ENCODE measurements at regions not wholly inside any gene's neighbourhood (a gene's known extent, or its start where the extent isn't known, plus 50 kb on each side); places are given as distances from the start of the nearest gene placed in this dataset.

DNA sequence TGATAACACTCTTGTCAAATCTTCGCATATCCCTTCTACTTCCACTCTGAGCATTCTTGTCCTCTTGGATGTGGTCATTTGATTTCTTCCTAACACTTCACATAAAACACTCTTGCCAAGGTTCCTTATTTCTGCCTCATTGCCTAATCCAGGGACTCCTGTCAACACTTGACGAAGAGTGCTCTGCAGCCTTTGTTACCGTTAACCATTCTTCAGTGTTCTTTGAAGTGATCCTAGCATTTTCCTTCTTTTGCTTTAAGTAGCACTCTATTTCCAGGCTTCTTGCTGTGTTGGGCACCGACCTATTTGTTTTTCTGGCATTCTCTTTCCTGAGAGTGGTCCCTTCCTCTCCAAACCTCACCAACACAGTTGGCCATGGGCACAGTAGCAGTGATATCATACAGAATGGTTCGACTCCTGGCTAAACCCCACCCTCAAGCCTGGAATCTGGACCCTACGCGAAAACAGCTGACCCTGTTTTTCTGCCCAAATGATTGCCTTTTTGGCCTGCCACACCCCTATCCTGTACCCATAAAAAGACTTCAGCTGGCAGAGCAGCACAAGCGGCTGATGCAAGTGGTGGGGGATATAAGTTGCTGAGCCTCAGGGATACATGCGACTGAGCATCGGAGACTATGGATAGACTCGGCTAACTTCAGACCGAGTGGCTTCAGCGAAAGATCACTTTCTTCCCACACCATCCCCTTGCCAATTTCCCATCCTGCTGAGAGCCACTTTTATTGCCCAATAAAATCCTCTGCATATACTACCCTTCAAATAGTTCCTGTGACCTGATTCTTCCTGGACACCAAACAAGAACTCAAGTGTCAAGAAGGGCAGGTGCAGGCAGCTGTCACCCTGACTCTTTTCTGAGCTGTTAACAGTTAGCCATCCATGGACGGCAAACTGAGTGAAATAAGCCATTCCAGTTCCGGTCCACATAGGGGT is 820.6 kb downstream of the CCSER2 start:
- DNase-seq: no peak
- no peak for ATAC-seq
- intact Hi-C loops (cut with DNase I): no loop called here

DNA sequence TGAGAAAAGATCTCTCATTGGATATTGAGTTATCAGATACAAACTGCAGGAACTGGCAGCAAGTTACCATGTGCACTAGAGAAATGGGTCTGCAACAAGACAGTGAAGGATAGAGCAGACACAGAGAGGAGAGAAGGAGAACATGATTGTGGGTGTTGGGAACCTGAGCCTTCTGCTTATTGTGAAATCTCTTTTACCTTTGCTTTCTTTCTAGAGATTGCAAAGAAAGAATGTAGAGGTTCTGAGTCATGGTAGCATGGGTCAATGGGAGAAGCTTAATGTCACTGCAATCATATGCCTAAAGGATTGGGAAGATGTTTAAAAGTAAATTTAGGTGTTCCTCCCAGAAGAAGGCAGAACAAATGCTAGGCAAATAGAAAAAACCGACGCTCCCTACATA is 821.4 kb downstream of the CCSER2 start:
- intact Hi-C loops (cut with DNase I): no loop called here
- DNase-seq (no peak), ATAC-seq (no peak)

DNA sequence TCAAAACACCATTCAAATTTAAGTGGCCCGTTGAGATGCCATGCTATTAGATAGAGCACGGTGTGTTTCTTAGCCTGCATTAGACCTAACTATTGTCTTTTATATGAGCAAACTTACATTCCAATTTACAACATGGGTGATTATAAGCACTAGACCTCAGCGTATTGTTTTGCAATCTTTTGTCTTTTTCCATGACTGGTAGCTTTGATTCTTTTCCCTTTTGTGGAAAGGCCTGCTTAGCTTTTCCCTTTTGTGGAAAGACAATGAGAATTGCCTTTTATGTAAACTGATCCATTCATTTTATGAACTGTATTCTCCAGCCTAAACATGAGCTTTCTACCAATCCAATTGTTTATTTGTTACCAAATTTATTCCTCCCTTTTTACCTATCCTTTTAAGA is 823.1 kb downstream of the CCSER2 start:
- ATAC-seq (no peak), DNase-seq (no peak)
- intact Hi-C loops (cut with DNase I): no loop called here

DNA sequence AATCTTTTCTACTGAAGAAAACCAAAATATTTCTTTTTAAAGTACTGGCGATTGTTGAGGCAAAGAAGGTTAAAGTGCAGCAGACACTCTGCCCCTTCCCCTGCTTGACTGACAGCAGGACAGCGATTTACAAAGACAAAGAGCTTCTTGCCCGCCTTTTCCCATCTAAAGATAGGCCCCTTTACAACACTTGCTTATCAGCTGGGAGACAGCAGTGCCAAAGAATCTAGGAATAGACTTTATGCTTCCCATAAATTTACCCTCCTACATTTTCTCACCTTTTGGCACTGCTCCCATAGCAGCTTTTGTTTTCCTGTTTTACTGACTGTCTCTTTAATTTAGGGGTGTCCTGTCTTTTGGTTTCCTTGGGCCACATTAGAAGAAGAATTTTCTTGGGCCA is 824.1 kb downstream of the CCSER2 start:
- no peak for DNase-seq
- intact Hi-C loops (cut with DNase I): no loop called here
- ATAC-seq: no peak

DNA sequence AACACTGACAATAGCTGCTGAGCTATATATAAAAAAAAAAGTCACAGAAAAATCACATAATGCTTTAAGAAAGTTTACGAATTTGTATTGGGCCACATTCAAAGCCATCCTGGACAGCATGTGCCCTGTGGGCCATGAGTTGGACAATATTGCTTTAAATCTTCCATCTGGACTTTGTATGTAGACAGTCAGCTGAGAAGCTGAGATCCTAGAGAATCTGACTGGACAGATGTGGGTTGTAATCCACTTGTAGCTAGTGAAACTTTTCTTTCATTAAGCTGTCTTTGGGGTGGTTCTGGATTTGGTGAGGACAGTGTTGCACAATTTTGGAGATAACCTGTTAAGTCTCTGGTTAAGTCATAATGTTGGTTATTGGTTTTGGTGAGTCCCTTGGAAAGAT is 824.5 kb downstream of the CCSER2 start:
- no peak for DNase-seq
- intact Hi-C loops (cut with DNase I): no loop called here
- ATAC-seq: no peak

DNA sequence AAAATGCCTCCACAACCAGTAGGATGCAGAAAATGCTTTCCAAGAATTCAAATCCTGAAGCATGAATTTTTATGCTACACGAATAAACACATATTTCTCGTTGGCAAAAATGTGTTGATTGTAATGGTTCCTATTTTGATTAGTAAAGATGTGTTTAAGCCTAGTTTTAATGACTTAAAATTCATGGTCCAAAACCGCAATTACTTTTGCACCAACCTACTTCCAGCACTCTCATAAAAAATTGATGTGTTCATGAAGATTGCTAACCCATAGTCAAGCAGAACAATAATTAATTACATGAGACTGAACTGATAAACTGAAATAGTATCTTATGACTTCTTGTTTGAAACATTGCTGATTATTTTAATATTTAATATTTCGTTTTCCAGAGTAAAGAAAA is 828.8 kb downstream of the CCSER2 start:
- no peak for DNase-seq
- intact Hi-C loops (cut with DNase I): no loop called here
- no peak for ATAC-seq

DNA sequence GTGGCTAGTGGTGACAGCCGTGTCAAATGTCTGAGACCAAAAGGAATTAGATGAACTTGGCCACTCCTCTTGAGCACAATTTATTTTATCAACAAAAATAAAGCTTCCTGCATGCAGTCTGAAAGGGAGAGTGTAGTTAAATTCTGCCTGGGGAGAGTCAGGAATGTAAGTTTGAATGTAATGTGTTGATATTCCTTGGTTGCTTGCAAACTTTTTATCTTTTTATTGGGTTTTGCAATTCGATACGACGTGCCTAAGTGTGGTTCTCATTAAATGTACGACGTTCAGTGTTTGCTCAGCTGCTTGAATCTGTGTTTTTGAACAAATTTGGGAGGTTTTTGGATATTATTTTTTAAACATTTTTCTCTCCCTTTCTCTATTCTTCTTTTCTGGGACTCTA is 839.9 kb downstream of the CCSER2 start:
- DNase-seq (no peak), ATAC-seq (no peak)
- intact Hi-C loops (cut with DNase I): no loop called here

DNA sequence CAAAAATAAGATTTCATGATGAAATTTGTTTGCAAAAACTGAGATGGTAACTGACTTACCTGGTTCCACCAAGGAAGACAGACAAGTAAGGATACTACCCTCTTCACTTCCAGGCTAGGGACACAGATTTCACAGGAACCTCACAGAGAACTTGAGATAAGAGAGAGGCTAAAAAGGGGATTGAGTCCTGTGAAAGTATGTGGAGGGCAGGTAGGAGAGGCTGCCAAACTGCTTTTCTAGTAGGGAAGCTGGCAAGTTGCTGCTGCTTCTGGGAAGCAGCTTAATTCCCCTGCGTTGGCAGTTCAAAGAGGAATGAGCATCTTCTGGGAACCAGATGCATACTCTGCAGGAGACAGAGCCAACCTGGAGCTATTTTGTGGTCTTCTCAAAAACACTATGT is 841.6 kb downstream of the CCSER2 start:
- no peak for ATAC-seq
- intact Hi-C loops (cut with DNase I): no loop called here
- no peak for DNase-seq

DNA sequence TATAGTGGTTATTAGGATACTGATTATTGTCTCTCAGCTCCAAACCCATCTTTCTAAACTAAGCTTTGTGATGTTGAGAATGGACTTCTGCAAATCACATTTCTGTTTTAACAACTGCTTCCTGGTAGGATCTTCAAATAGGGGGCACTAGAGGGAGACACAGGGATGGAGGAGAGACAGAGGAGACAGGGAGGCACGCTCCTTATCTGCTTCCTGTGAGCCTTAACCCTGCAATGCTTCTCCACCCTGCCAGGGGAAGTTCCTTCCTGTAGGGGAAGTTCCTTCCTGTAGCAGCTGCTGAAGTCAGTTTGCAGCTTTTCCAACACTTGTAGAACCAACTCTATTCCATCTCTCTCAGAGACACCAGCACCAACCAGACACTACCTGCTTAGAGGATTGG is 847.2 kb downstream of the CCSER2 start:
- DNase-seq: no peak
- intact Hi-C loops (cut with DNase I): no loop called here
- peak in 1 of 2 donors; percentile 30 for ATAC-seq

DNA sequence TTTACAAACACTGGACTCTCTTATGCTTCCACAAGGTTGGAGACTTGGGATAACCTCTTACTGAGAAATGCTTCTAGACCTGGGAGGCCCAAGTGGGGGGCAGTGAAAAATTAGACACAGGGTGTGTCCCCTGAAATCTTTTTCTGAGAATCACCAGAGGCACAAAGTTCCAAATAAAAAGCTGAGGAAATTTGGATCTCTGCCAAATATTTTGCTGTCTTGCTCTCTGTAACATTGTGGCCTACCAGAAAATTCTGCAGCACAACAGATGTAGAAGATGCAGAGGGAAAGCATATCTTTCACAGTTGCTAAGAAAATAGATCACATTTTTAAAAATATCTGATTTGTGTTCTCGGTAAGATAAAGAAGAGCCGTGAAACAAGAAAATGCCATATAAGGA is 849.4 kb downstream of the CCSER2 start:
- DNase-seq (no peak), ATAC-seq (no peak)
- intact Hi-C loops (cut with DNase I): no loop called here

DNA sequence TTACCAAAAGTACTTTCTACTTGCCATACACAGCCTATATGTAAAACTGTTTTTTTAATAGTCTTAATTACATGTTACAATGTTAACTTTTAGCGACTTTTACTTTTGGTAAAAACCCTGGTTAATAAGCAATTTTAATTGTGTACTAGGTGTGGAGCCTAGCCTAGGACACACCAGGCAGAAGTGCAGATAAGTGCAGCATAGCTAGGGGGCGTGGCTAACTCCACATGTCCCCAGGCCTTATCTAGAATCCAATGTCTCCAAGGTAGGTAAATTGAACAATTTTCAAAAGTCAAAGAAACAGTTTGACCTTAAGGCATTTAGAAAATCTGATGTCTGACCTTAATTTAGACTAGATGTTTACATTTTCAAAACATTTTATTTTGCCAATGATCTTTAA is 858.7 kb downstream of the CCSER2 start:
- intact Hi-C loops (cut with DNase I): no loop called here
- no peak for ATAC-seq
- DNase-seq: no peak

DNA sequence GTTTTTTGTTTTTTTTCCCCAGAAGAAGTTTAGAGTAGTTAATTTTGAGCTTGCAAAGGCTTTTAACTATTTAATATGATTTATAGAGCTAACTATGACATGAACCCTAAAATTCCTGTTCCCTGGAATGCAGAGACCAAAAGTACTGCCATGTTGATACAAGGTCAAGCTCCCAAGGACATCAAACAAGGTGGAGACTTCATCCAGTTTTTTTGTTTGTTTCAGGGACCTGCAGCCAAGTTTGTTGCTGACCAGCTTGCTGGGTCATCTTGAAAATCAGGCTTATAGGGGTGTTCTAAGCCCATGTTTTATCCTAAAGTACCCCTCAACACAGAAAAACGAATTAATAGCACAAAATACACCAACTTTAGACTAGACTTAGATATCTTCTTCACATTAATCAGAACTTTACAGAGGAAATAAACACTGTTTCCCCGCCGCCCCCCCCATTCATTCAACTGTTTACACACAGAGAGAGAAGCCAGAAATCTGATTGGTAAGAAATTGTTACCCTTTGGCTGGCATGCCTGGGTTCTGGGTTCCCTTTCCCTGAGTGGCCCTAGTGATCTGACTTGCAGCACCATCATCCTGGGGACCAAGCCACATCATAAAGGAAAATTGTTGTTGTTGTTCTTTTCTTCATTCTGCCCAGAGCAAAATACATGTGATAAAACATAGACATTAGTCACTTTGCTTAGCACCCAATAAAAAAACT is 860.5 kb downstream of the CCSER2 start:
- ATAC-seq (no peak), DNase-seq (no peak)
- intact Hi-C loops (cut with DNase I): no loop called here

DNA sequence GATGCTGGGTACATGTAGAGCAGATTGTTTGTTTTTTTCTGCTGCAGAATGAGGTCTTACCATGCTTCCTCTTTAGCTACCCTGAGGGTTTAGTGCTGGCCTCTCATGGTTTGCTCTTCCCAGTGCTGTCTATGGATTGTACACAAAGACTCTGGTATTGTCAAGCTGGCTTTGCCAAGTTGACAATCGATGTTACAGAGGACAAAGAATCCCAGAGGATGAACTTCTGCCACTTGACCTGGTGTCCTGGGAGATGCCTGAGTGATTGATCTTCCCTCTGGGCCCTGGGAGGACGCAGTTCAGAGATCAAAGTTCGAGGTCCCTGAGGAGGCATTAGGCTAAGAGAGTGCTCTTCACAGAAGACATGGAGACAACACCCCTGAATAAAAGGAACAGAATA is 865.4 kb downstream of the CCSER2 start:
- intact Hi-C loops (cut with DNase I): no loop called here
- DNase-seq (no peak), ATAC-seq (no peak)

DNA sequence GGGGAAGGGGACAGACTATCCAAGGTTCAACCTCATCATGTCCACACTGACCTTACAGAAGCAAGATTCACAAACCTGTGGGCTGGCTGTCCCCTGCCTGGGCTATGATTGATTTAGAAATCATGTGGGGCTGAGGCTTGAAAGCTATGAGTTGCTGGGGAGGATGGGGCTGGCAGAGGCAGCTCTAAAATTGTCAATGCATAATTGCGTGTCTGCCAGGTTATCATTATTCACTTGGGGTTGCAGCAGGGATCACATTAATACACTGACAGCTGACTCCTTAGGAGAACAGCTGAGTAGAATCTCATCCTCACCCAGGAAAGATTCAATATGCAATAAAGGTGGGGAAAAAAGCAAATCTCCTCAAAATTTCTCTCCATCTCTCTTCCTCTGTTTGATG is 866.3 kb downstream of the CCSER2 start:
- DNase-seq (no peak), ATAC-seq (no peak)
- intact Hi-C loops (cut with DNase I): no loop called here

DNA sequence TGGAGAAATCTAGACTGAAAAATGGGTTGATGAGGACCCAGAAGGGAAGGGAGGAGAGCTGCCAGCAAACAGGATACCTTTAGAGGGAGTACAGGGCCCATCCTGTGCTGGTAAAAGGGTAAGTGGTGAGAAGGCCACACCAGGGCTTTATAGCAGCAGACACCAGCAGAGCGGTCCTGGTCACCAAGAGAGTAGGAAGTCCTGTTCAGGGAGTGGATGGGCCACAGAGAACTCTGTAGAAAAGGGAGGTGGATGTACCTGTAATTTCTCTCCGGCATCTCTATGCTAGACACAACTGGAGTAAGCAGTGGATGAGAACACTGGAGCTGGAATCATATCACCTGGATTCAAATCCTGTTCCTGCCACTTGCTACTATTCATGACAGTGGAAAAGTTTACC is 867.2 kb downstream of the CCSER2 start:
- ATAC-seq (no peak), DNase-seq (no peak)
- intact Hi-C loops (cut with DNase I): no loop called here

DNA sequence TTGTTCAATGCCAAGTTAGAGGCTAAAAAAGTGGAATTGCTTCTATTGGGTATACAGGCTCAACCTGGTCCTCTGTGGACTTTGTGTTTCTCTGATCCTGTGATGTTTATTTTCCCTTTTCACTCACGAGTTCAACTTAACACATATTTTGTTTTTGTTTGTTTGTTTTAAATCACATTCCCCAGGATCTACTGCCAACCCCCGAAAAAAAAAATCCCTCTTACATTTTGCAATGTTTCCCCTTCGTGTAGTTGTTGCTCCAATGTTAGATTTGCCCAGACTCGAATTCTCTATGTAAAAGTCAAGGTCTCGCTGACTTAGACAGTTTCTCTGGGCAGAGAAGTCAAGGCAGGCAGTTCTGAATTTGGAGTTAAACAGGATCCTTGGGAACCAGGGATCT is 876.4 kb downstream of the CCSER2 start:
- DNase-seq (no peak), ATAC-seq (no peak)
- intact Hi-C loops (cut with DNase I): no loop called here

DNA sequence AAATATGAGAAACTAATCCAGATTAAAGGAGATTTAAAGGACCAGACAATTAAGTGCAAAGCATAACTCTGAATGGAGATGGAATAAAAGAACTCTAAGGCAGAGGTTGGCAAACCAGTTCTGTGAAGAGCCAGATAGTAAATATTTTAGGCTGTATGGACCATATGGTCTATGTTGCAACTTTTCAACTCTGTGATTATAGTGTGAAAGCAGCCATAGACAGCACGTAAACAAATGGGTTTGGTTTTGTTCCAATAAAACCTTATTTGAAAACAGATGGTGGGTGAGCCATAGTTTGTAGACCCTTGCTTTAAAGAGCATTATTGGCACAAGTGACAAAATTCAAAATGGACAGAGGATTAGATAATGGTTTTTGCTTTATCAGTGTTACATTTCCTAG is 884.1 kb downstream of the CCSER2 start:
- intact Hi-C loops (cut with DNase I): no loop called here
- no peak for ATAC-seq
- no peak for DNase-seq

DNA sequence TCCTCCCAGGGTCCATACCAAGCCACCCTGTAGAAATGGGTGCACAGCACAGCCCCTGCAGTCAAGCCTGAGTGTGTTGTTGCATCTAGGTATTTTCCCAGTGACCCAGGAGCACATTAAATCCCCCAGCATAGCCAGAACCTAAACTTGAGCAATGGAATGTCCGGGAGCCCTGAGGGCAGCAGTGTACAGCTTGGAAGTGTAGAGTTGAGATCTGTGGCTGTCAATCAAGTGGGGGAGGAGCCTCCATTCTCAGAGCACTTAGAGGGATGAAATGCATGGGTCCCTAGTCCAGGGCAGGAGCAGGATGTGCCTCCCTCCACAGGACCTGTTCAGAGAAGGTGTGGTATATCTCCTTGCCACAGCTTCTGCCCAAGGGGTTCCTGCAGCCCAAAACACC is 885.1 kb downstream of the CCSER2 start:
- intact Hi-C loops (cut with DNase I): no loop called here
- ATAC-seq (no peak), DNase-seq (no peak)

DNA sequence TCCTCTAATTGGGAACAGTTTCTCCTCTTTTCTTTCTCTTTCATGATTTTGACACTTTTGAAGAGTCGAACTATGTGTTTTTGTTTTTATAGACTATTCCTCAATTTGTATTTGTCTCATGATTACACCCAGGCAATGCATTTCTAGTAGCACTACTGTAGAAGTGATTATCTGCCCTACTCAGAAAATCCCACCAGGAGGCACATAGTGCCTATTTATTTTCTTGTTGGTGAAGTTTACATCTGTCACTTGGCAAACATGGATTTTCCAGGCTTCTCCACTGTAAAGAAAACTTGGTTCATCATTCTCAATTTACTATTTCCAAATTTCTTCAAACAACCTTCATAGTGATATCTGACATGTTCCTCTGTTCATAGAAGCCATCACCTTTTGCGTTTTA is 893.9 kb downstream of the CCSER2 start:
- intact Hi-C loops (cut with DNase I): no loop called here
- ATAC-seq (no peak), DNase-seq (no peak)

DNA sequence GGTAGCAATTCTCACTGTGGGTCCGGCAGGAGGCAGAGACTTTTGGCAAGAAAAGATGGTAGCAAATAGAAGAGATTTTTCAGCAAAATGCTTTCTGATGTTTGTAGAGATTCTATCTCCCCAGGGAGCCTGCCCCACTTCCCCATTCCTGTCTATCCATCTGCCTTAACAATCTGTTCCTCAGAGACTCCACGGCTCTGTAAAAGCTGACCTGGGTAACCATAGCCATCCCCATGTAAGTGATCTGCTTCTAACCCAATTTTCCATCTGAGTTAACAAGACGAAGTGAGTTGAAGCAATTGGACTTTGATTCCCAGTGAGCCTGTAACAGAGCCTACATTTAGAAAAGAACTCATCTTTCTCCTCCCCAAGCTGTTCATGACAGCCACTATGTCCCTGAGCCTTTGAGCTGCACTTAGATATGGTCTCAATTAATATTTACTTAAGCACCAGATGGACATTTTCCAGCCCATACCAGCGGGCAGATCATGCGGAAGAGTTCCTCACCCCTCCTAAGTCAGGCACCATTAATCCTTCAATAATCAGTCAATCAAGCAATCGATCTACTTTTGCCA is 896.1 kb downstream of the CCSER2 start:
- ATAC-seq (no peak), DNase-seq (no peak)
- intact Hi-C loops (cut with DNase I): no loop called here

DNA sequence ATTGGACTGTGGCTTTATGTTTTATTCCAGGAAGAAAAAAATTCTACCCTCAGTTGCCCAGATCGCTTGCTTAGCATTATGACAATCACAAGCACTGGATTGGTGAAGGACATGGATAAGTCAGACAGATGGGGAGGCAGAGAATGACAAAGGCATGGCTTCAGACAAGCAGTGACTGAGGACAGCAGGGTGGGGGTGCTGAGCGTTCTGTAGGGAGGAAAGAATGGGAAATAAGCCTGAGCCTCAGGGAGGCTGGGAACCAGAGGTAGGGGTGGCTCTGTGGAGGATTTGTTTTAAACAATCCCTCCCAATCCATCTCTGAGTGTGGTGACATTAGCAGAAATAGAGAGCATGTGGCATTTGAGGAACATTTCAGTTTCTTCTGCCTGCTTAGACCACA is 896.9 kb downstream of the CCSER2 start:
- intact Hi-C loops (cut with DNase I): no loop called here
- ATAC-seq (no peak), DNase-seq (no peak)

All from left cardiac atrium (tissue), 4 donors.